CD14-positive monocyte (primary cell): ENCODE measurements at regions not wholly inside any gene's neighbourhood (a gene's known extent, or its start where the extent isn't known, plus 50 kb on each side); places are given as distances from the start of the nearest gene placed in this dataset.

Experiments
- DNase-seq, 3 donors: peaks; one replicate each; pipeline ENCODE4 v3.0.0-alpha.2; 2011 to 2022
- H2AFZ ChIP-seq: 2 replicates; pipeline ENCODE4 v1.6.0; 2012; ENCODE audit warnings: mild to moderate bottlenecking, low read depth, low read length, inconsistent platforms; ENCODE audit not compliant: insufficient read depth, poor library complexity, severe bottlenecking
- H3K27ac ChIP-seq, 2 donors: 1 replicate in 1 of 2; 2 replicates in 1 of 2; pipeline ENCODE4 v1.5.1; 2012 to 2013; ENCODE audit warnings: low read length in 2 of 2, control low read depth in 1 of 2, inconsistent platforms in 1 of 2, low read depth in 1 of 2, mild to moderate bottlenecking in 1 of 2
- H3K27me3 ChIP-seq, 2 donors: one replicate each; pipeline versions ENCODE4 v1.6.0 to v1.6.1; 2011 to 2013; ENCODE audit warnings: low read length in 2 of 2; ENCODE audit not compliant: control insufficient read depth in 2 of 2, insufficient read depth in 2 of 2
- H3K36me3 ChIP-seq, 2 donors: replicated peaks in 1 of 2; 1 replicate in 1 of 2; 2 replicates in 1 of 2; pipeline versions ENCODE4 v1.5.1 to v1.6.1; 2012 to 2013; ENCODE audit warnings: low read length in 2 of 2, control low read depth in 1 of 2, inconsistent platforms in 1 of 2, mild to moderate bottlenecking in 1 of 2; ENCODE audit not compliant: insufficient read depth in 2 of 2, control insufficient read depth in 1 of 2
- H3K4me1 ChIP-seq, 2 donors: 1 replicate in 1 of 2; 2 replicates in 1 of 2; pipeline versions ENCODE4 v1.5.1 to v1.6.1; 2012 to 2013; ENCODE audit warnings: low read length in 2 of 2, control low read depth in 1 of 2, inconsistent platforms in 1 of 2, mild to moderate bottlenecking in 1 of 2, moderate library complexity in 1 of 2; ENCODE audit not compliant: insufficient read depth in 2 of 2, control insufficient read depth in 1 of 2
- H3K4me2 ChIP-seq: replicated peaks from 2 replicates; pipeline ENCODE3; 2012; ENCODE audit warnings: low read length, moderate library complexity, mild to moderate bottlenecking; ENCODE audit not compliant: poor library complexity, severe bottlenecking; ENCODE audit errors: extremely low read depth
- H3K4me3 ChIP-seq, 3 experiments: fragments of 200-600 bp in 1 of 3; sonication (generic) in 1 of 3; replicated peaks in 1 of 3; 1 replicate in 2 of 3; 2 replicates in 1 of 3; pipeline ENCODE4 v1.5.1; 2011 to 2013; ENCODE audit warnings: low read length in 3 of 3, mild to moderate bottlenecking in 3 of 3, control low read depth in 2 of 3, low read depth in 2 of 3, inconsistent platforms in 1 of 3, moderate library complexity in 1 of 3
- H3K79me2 ChIP-seq: 2 replicates; pipeline ENCODE4 v1.6.0; 2012; ENCODE audit warnings: mild to moderate bottlenecking, control low read depth, inconsistent platforms, low read length, moderate library complexity; ENCODE audit not compliant: insufficient read depth
- H3K9ac ChIP-seq: 2 replicates; pipeline ENCODE4 v1.6.0; 2017; ENCODE audit warnings: low read length, mild to moderate bottlenecking; ENCODE audit not compliant: insufficient read depth, poor library complexity, severe bottlenecking
- H3K9me3 ChIP-seq, 2 donors: replicated peaks in 1 of 2; 1 replicate in 1 of 2; 2 replicates in 1 of 2; pipeline versions ENCODE4 v1.5.1 to v1.6.1; 2012 to 2013; ENCODE audit warnings: low read length in 2 of 2, control low read depth in 1 of 2; ENCODE audit not compliant: control insufficient read depth in 1 of 2, insufficient read depth in 1 of 2
- H4K20me1 ChIP-seq: 2 replicates; pipeline ENCODE4 v1.6.0; 2012; ENCODE audit warnings: mild to moderate bottlenecking, low read length, control low read depth, moderate library complexity; ENCODE audit not compliant: insufficient read depth
- H3K27ac Mint-ChIP-seq, 7 donors: one replicate each; pipeline ENCODE4 v1.8.0; 2020; ENCODE audit warnings: mild to moderate bottlenecking in 7 of 7, mixed read lengths in 7 of 7, moderate library complexity in 6 of 7, inconsistent platforms in 2 of 7
- H3K27me3 Mint-ChIP-seq, 3 donors: one replicate each; pipeline ENCODE4 v1.8.0; 2021 to 2022; ENCODE audit warnings: low read depth in 3 of 3, mild to moderate bottlenecking in 3 of 3, mixed read lengths in 3 of 3, moderate library complexity in 3 of 3, inconsistent platforms in 1 of 3
- H3K36me3 Mint-ChIP-seq, 2 donors: one replicate each; pipeline ENCODE4 v1.8.0; 2020; ENCODE audit warnings: mixed read lengths in 2 of 2, inconsistent platforms in 1 of 2, mild to moderate bottlenecking in 1 of 2
- H3K4me1 Mint-ChIP-seq: one replicate; pipeline ENCODE4 v1.8.0; 2020; ENCODE audit warnings: mild to moderate bottlenecking, mixed read lengths
- H3K4me3 Mint-ChIP-seq, 2 donors: one replicate each; pipeline ENCODE4 v1.8.0; 2020; ENCODE audit warnings: mild to moderate bottlenecking in 2 of 2, mixed read lengths in 2 of 2, moderate library complexity in 1 of 2
- H3K9me3 Mint-ChIP-seq, 7 donors: one replicate each; pipeline ENCODE4 v1.8.0; 2020 to 2022; ENCODE audit warnings: mixed read lengths in 7 of 7, mild to moderate bottlenecking in 6 of 7, moderate library complexity in 6 of 7, inconsistent platforms in 2 of 7
- CTCF ChIP-seq: fragments of 200-600 bp; IDR thresholded peaks from one replicate; pipeline ENCODE4 v1.8.0; 2022; ENCODE audit warnings: antibody characterized with exemption, mild to moderate bottlenecking
- WGBS: methylation state at CpG from one replicate; pipeline ENCODE4 v1.1.5; 2013; ENCODE audit warnings: missing lambda C conversion rate; ENCODE audit not compliant: insufficient coverage; 5-methylcytosine and 5-hydroxymethylcytosine counted together
- intact Hi-C, 2 donors: fragments of 100-400 bp; cut with micrococcal nuclease; formaldehyde crosslinking; loops; one replicate each; pipeline versions ENCODE4 v1.15.0 to v1.15.1; 2023

DNA sequence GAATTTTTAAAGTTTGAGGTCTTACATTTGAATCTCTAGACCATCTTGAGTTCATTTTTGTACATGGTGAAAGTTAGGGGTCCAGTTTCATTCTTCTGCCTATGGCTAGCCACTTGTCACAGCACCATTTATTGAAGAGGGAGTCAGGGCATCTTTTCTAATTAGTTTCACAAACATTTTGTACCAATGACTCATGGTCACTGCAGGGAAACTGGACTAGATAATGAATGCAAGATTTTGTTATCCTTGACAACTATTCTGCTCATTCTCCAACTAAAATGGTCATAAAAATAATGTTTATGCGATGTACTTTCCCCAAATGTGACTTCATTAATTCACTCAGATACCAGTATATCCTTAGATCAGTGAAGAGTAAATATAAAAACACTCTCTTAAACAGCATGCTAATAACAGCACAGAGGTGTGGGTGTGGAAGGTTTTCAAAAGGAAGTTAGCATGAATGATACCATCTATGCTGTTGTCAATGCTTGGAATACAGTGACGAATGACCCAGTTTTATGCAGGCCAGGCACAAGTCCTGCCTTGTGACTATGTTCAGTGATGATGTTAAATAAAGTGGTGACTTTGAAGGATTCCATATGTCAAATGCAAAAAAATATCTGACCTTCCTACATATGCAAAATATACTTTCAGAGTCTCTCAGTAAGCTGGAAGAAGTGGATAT, 314.9 kb upstream of the TMCO5A start:
- WGBS: no CpG with 5 or more reads among the region's 2 CpGs
- H3K4me3 ChIP-seq: no peak overlapping the region
- no peak overlapping the region for H3K27ac Mint-ChIP-seq
- H3K4me3 Mint-ChIP-seq: no peak overlapping the region
- H3K27ac ChIP-seq: no peak overlapping the region
- H3K36me3 ChIP-seq: no peaks in the 10 kb centered on the region
- peaks cover 0 to 1% (median 1%) of the 10 kb centered on the region in 3 donors for H3K27me3 Mint-ChIP-seq
- TF ChIP-seq CTCF: no peak
- peaks cover 2 to 6% of the 10 kb centered on the region in 2 donors for H3K9me3 ChIP-seq
- no peaks in the 10 kb centered on the region for H3K4me1 ChIP-seq
- H3K27me3 ChIP-seq: no peaks in the 10 kb centered on the region
- H3K4me2 ChIP-seq: no peak overlapping the region
- DNase-seq: no peak
- no peaks in the 10 kb centered on the region for H3K36me3 Mint-ChIP-seq
- no peaks in the 10 kb centered on the region for H3K4me1 Mint-ChIP-seq
- H3K9me3 Mint-ChIP-seq: peaks cover 6 to 15% (median 9%) of the 10 kb centered on the region in 7 donors
- no peak overlapping the region for H3K9ac ChIP-seq
- intact Hi-C loops: no loop called here
- H2AFZ ChIP-seq: no peak overlapping the region
- H3K79me2 ChIP-seq: no peaks in the 10 kb centered on the region
- H4K20me1 ChIP-seq: no peaks in the 10 kb centered on the region

GRCh38 chr15:37625576-37625975, 308.9 kb upstream of the TMCO5A start:
- H3K9me3 ChIP-seq: peaks cover 0 to 2% of the 10 kb centered on the region in 2 donors
- DNase-seq: no peak
- Mint-ChIP-seq H3K4me1 (no peaks in the 10 kb centered on the region), H3K27me3 (peaks cover 0 to 1% (median 0%) of the 10 kb centered on the region in 3 donors), H3K4me3 (no peak overlapping the region), H3K9me3 (peaks cover 0 to 6% (median 4%) of the 10 kb centered on the region in 7 donors), H3K27ac (no peak overlapping the region), H3K36me3 (no peaks in the 10 kb centered on the region)
- TF ChIP-seq CTCF: no peak
- H3K9ac ChIP-seq: no peak overlapping the region
- H4K20me1 ChIP-seq: no peaks in the 10 kb centered on the region
- H3K4me1 ChIP-seq: no peaks in the 10 kb centered on the region
- H3K4me3 ChIP-seq: no peak overlapping the region
- H3K27ac ChIP-seq: no peak overlapping the region
- no peak overlapping the region for H2AFZ ChIP-seq
- no peaks in the 10 kb centered on the region for H3K79me2 ChIP-seq
- H3K4me2 ChIP-seq: no peak overlapping the region
- intact Hi-C loops: no loop called here
- H3K36me3 ChIP-seq: no peaks in the 10 kb centered on the region
- H3K27me3 ChIP-seq: no peaks in the 10 kb centered on the region
